ENCODE measurements at regions not wholly inside any gene's neighbourhood (a gene's known extent, or its start where the extent isn't known, plus 50 kb on each side); places are given as distances from the start of the nearest gene placed in this dataset.

DNA sequence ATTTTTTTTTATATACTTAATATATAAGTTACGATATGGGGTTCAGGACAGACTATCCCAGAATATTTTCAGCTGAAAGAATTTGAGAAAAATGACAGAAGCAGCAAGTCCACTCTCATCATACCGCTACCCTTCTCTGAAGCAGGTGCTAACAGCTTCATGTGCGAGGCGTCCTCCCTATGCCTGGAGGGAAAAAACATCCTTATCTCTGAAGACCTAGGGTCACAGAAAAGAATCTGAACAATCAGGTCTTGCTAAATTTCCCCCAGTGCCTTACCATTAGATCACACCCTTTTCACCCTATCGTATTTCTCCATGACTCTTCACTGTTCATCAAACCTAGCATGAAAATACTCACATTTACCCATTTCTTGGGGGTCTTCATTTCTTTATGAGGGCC is 51.9 kb upstream of the CREB1 start:
- H3K4me1 Mint-ChIP-seq = peaks cover 50% of the 10 kb centered on the region
- no peaks in the 10 kb centered on the region for H3K9me3 Mint-ChIP-seq
- no peaks in the 10 kb centered on the region for H3K27me3 Mint-ChIP-seq
- no peak overlapping the region for H3K4me3 Mint-ChIP-seq
- no peak overlapping the region for H3K27ac Mint-ChIP-seq
- ATAC-seq = no peak
- DNase-seq = no peak

DNA sequence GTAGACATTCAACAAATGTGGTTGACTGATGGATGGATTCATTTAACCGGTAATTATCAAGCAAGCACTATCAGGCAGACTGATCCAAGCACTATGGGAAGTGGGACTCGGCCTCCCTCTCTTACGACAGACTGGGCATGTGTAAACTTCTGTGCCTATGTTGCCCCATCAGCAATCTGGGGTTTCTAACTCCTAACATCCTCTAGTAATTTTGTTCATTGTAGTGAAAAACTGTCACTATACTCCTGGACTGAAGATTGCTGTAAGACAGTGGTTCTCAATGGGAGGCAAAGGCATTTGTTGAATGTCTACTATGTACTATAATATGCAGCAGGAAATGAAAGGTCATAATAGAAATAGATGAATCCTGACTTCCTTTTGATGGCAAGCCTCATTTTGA is 51.2 kb upstream of the CREB1 start:
- no peak overlapping the region for H3K27ac Mint-ChIP-seq
- no peaks in the 10 kb centered on the region for H3K9me3 Mint-ChIP-seq
- H3K4me3 Mint-ChIP-seq = no peak overlapping the region
- no peaks in the 10 kb centered on the region for H3K27me3 Mint-ChIP-seq
- no peak for DNase-seq
- no peak for ATAC-seq
- H3K4me1 Mint-ChIP-seq = peaks cover 50% of the 10 kb centered on the region

DNA sequence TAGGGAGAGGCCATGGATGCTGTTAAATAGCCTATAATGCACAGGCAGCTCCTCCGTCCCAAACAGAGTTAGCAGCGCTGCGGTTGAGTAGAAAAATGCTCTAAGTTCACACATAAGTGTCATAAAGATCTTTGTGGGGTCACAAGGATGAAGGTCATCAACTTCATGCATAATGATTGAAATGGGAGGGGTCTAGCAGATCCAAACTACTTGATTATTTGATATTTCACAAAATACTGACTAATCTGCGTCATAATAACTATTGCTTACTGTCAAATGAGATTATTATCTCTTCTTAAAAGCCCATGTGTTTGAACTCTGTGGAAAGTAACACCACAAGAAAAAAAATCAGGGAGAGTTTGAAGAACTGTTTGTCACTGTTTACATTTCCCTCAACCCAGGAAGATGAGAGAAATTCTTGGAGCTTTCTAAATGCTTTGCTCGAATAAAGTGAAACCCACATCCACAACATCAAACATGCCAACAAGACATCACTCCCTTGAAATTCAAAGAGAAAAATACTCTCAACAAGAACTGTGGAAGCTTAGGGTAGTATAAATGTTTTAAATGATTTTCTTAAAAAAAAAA is 50.5 kb upstream of the CREB1 start:
- H3K9me3 Mint-ChIP-seq = no peaks in the 10 kb centered on the region
- no peaks in the 10 kb centered on the region for H3K27me3 Mint-ChIP-seq
- peaks cover 50% of the 10 kb centered on the region for H3K4me1 Mint-ChIP-seq
- DNase-seq (no peak), ATAC-seq (no peak)
- peak overlapping the region in 1 of 2 donors; percentile 34 for H3K27ac Mint-ChIP-seq
- no peak overlapping the region for H3K4me3 Mint-ChIP-seq

All from stimulated activated naive CD8-positive, alpha-beta T cell treated with anti-CD3 and anti-CD28 coated beads, Interleukin-15, amount 100 ng/mL, for 72 hours (primary cell).